ENCODE measurements at regions not wholly inside any gene's neighbourhood (a gene's known extent, or its start where the extent isn't known, plus 50 kb on each side); places are given as distances from the start of the nearest gene placed in this dataset.
"Not testable (repeated sequence)": the region's sequence is repeated elsewhere in the genome, so short reads cannot be mapped to it uniquely, and the experiment has no call there.

GRCh38 chr9:36493564-36493963 lies 79.1 kb upstream of the MELK start:
- not testable (repeated sequence) for TF ChIP-seq POLR2A, POLR2AphosphoS5 (IDR thresholded peaks at IDR 0.05)

Measured in spleen (tissue), 3 donors.